ENCODE measurements at regions not wholly inside any gene's neighbourhood (a gene's known extent, or its start where the extent isn't known, plus 50 kb on each side); places are given as distances from the start of the nearest gene placed in this dataset.

- no peak for DNase-seq (ENCODE audit: low spot score)
These were observed 293.5 kb downstream of the RNF144A start for GRCh38 chr2:7210712-7211111.

- no peak for DNase-seq (ENCODE audit: low spot score)
These were observed 308.6 kb downstream of the RNF144A start for GRCh38 chr2:7225848-7226247.

- DNase-seq (ENCODE audit: low spot score): no peak
These were observed 309.3 kb downstream of the RNF144A start for GRCh38 chr2:7226501-7226900.

GRCh38 chr2:7233126-7233525 is 315.9 kb downstream of the RNF144A start:
- no peak for DNase-seq (ENCODE audit: low spot score)

- no peak for DNase-seq (ENCODE audit: low spot score)
These were observed 320.3 kb downstream of the RNF144A start for GRCh38 chr2:7237466-7237865.

- no peak for DNase-seq (ENCODE audit: low spot score)
These were observed 321.9 kb downstream of the RNF144A start for GRCh38 chr2:7239078-7239477.

GRCh38 chr2:7241041-7241745 is 324.0 kb downstream of the RNF144A start:
- no peak for DNase-seq (ENCODE audit: low spot score)

- no peak for DNase-seq (ENCODE audit: low spot score)
These were observed 325.1 kb downstream of the RNF144A start for GRCh38 chr2:7242189-7242867.

- no peak for DNase-seq (ENCODE audit: low spot score)
These were observed 326.1 kb downstream of the RNF144A start for GRCh38 chr2:7243276-7243675.

GRCh38 chr2:7256377-7256776 is 339.2 kb downstream of the RNF144A start:
- DNase-seq (ENCODE audit: low spot score): no peak

- DNase-seq (ENCODE audit: low spot score): no peak
These were observed 345.5 kb downstream of the RNF144A start for GRCh38 chr2:7262727-7263126.

- no peak for DNase-seq (ENCODE audit: low spot score)
These were observed 347.6 kb downstream of the RNF144A start for GRCh38 chr2:7264791-7265190.

GRCh38 chr2:7265286-7265685 is 348.1 kb downstream of the RNF144A start:
- no peak for DNase-seq (ENCODE audit: low spot score)

- no peak for DNase-seq (ENCODE audit: low spot score)
These were observed 352.0 kb downstream of the RNF144A start for GRCh38 chr2:7269106-7269643.

GRCh38 chr2:7270011-7270431 is 352.8 kb downstream of the RNF144A start:
- no peak for DNase-seq (ENCODE audit: low spot score)

- no peak for DNase-seq (ENCODE audit: low spot score)
These were observed 355.0 kb downstream of the RNF144A start for GRCh38 chr2:7272210-7272609.

- DNase-seq (ENCODE audit: low spot score): no peak
These were observed 361.8 kb downstream of the RNF144A start for GRCh38 chr2:7278984-7279383.

GRCh38 chr2:7279421-7279949 is 362.3 kb downstream of the RNF144A start:
- DNase-seq (ENCODE audit: low spot score): no peak

- DNase-seq (ENCODE audit: low spot score): no peak
These were observed 363.6 kb downstream of the RNF144A start for GRCh38 chr2:7280790-7281189.

- DNase-seq (ENCODE audit: low spot score): no peak
These were observed 364.3 kb downstream of the RNF144A start for GRCh38 chr2:7281231-7282201.

GRCh38 chr2:7286120-7286519 is 368.9 kb downstream of the RNF144A start:
- no peak for DNase-seq (ENCODE audit: low spot score)

- DNase-seq (ENCODE audit: low spot score): no peak
These were observed 371.3 kb downstream of the RNF144A start for GRCh38 chr2:7288484-7288883.

Measured in D341Med (cell line).